ENCODE measurements at regions not wholly inside any gene's neighbourhood (a gene's known extent, or its start where the extent isn't known, plus 50 kb on each side); places are given as distances from the start of the nearest gene placed in this dataset.
"Not testable (repeated sequence)": the region's sequence is repeated elsewhere in the genome, so short reads cannot be mapped to it uniquely, and the experiment has no call there.

GRCh38 chr16:25539767-25540166 is 152.0 kb upstream of the HS3ST4 start:
- TF ChIP-seq CTCF, POLR2A (IDR thresholded peaks at IDR 0.05): not testable (repeated sequence)
